Coronary artery (tissue), 2 donors: ENCODE measurements at regions not wholly inside any gene's neighbourhood (a gene's known extent, or its start where the extent isn't known, plus 50 kb on each side); places are given as distances from the start of the nearest gene placed in this dataset.

Experiments used
- DNase-seq: peaks from one replicate; pipeline ENCODE4 v3.0.0-alpha.2; 2017; ENCODE audit warnings: low spot score
- H3K27ac ChIP-seq, 2 donors: fragments of 200-600 bp; sonication (generic); one replicate each; pipeline ENCODE4 v1.5.1; 2016 to 2019
- H3K4me3 ChIP-seq: fragments of 200-600 bp; sonication (generic); 2 replicates; pipeline ENCODE4 v1.5.1; 2016; ENCODE audit warnings: mild to moderate bottlenecking, moderate library complexity
- TF ChIP-seq, protein P1 (sequence below): fragments of 200-600 bp; sonication (generic); IDR thresholded peaks from one replicate; pipeline ENCODE4 v1.5.1; 2019; ENCODE audit warnings: antibody characterized with exemption

DNA sequence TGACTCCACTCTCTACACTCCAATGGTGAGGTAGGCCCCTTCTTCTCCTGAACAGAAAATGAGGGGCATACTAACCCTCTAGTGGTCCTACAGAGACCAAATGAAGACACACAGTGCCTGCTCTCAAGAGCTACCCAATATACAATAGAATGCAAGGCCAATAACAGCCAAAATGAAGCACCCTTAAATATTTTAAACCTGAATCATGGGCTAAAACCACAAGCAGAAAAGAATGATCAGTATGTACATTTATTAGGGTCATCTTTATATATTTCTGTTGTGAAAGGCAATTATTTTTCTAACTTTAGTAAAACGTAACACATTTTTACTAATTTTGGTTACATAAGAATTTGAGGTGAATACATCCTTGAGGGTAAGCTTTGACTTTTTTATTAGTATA, 49.9 kb upstream of the COL1A2 start:
- Histone ChIP-seq H3K27ac (no peak overlapping the region), H3K4me3 (no peak overlapping the region)
- TF ChIP-seq, protein P1, sequence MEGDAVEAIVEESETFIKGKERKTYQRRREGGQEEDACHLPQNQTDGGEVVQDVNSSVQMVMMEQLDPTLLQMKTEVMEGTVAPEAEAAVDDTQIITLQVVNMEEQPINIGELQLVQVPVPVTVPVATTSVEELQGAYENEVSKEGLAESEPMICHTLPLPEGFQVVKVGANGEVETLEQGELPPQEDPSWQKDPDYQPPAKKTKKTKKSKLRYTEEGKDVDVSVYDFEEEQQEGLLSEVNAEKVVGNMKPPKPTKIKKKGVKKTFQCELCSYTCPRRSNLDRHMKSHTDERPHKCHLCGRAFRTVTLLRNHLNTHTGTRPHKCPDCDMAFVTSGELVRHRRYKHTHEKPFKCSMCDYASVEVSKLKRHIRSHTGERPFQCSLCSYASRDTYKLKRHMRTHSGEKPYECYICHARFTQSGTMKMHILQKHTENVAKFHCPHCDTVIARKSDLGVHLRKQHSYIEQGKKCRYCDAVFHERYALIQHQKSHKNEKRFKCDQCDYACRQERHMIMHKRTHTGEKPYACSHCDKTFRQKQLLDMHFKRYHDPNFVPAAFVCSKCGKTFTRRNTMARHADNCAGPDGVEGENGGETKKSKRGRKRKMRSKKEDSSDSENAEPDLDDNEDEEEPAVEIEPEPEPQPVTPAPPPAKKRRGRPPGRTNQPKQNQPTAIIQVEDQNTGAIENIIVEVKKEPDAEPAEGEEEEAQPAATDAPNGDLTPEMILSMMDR, result no peak
- no peak for DNase-seq
